GM12892 (cell line): ENCODE measurements at regions not wholly inside any gene's neighbourhood (a gene's known extent, or its start where the extent isn't known, plus 50 kb on each side); places are given as distances from the start of the nearest gene placed in this dataset.

ENCODE experiments used
- POLR2A ChIP-seq: IDR thresholded peaks from 2 replicates; pipeline ENCODE4 v1.6.1; 2011; ENCODE audit warnings: low read depth, low read length, control low read depth
- POLR2AphosphoS5 ChIP-seq: IDR thresholded peaks from 2 replicates; pipeline ENCODE4 v1.6.1; 2011; ENCODE audit warnings: low read depth, low read length, control low read depth
- TAF1 ChIP-seq: IDR thresholded peaks from 2 replicates; pipeline ENCODE4 v1.6.1; 2011; ENCODE audit warnings: low read depth, mild to moderate bottlenecking, control low read depth, low read length, borderline replicate concordance

DNA sequence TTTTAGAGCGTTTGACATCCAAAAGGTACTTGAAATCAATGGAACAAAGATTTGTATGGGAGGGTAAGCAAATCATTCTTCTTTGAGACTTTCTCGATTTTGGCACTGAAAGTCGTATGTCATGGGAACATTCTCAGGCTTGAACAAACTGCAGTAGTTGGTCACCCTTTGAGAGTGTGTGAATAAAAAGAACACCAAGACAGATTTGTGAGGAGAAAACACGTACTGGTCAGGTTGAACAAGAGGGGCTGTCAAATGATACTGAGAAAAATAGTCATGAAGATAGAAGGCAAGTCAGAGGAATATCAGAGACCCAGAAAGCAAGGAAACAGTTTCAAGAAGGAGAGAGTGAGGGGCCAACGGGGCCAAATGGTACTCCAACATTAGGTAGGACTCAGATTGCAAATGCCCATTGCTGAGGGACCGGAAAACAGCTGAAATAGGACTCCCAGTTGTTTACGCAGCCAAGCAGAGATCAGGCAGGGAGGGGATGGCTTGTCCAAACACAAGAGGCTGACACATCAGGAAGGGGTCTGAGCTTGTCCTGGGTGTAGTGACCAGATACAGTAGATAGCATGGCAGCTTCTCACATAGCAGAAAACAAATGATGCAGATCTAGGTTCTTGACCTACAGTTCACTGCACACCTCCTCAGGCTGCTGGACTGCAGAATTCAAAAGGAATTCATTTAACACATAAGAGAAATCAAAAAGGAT, 74.5 kb upstream of the MYOCD start:
- TF ChIP-seq POLR2A = no peak
- TF ChIP-seq POLR2AphosphoS5 = no peak
- TF ChIP-seq TAF1 = no peak
